ENCODE measurements at regions not wholly inside any gene's neighbourhood (a gene's known extent, or its start where the extent isn't known, plus 50 kb on each side); places are given as distances from the start of the nearest gene placed in this dataset.

DNA sequence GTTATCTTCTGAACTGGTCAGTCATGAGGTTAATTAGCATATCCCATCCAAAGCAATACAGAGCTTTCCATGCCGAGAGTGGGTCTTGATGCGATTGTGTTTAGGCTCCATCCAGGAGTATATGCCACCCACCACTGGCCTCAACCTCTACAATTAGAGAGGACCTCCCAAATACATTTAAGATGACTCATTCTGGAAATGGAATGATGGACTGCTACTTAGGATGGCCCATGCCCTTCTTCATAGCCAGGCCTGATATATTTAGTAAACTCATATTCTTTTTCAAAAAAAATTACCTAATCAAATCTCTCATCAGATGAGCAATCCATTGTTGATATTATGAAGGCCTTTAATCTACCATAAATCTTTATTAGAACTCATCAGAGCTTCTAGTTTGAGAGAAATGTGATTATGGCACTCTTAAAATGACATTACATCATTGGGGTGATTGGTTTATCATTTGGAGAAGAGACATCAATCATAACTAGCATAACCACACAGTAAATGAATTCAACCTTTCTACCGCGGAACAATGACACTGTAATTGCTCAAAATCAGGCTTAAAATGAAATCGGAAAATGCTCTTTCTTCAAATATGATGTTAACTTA lies 414.2 kb upstream of the WWC1 start:
- TF ChIP-seq, protein P1, sequence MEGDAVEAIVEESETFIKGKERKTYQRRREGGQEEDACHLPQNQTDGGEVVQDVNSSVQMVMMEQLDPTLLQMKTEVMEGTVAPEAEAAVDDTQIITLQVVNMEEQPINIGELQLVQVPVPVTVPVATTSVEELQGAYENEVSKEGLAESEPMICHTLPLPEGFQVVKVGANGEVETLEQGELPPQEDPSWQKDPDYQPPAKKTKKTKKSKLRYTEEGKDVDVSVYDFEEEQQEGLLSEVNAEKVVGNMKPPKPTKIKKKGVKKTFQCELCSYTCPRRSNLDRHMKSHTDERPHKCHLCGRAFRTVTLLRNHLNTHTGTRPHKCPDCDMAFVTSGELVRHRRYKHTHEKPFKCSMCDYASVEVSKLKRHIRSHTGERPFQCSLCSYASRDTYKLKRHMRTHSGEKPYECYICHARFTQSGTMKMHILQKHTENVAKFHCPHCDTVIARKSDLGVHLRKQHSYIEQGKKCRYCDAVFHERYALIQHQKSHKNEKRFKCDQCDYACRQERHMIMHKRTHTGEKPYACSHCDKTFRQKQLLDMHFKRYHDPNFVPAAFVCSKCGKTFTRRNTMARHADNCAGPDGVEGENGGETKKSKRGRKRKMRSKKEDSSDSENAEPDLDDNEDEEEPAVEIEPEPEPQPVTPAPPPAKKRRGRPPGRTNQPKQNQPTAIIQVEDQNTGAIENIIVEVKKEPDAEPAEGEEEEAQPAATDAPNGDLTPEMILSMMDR (IDR thresholded peaks at IDR 0.05; ENCODE audit: low read depth, low read length, missing control alignments) = no peak

DNA sequence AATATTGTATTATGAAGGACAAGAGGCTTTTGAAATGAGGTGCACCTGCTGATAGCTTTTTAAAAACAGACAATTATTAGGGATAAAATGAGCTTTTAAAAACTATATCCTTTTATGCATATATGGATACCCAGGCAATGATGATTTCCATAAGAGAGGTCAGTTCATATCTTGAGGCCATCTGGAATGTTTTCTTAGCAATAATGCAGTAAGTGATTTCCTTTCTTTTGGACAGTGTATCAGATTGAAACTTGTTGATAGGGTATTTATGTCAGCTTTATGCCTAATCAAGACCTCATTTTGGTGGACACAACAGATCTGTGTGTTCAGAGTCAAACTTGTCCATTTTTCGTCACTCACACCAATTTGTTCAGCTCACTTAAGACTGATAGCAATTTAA lies 413.5 kb upstream of the WWC1 start:
- TF ChIP-seq, protein P1 (IDR thresholded peaks at IDR 0.05; ENCODE audit: low read depth, low read length, missing control alignments) = no peak
- in situ Hi-C loops (cut with HindIII; ENCODE audit: low sequenced_read_pairs) = no loop called here
- no peak overlapping the region for H3K4me3 ChIP-seq (ENCODE audit: low read depth, low read length)
- no peak for DNase-seq (ENCODE audit: low read depth)

More for the DNA sequence above, 414.2 kb upstream of the WWC1 start:
- no peak for DNase-seq (ENCODE audit: low read depth)
- in situ Hi-C loops (cut with HindIII; ENCODE audit: low sequenced_read_pairs) = no loop called here
- H3K4me3 ChIP-seq (ENCODE audit: low read depth, low read length) = no peak overlapping the region

DNA sequence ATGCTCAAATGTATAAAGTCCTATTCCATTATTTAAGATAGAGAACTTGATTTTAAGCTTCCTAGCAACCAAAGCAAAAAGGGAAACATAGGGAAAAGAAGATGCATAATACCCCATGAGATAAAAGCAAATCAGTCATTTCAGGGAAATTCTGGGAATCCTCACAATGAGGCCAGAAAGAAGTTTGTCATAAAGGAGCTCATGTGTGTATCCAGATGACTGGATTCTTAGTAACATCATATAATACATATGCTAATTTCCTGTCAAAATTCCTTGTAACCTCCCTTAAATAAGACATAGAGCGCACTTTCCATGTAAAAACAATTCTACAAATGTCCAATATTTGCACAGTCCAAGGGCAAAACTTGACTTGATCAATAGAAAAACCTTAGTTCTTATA lies 411.0 kb upstream of the WWC1 start:
- no peak overlapping the region for H3K4me3 ChIP-seq (ENCODE audit: low read depth, low read length)
- in situ Hi-C loops (cut with HindIII; ENCODE audit: low sequenced_read_pairs) = no loop called here
- TF ChIP-seq, protein P1 (IDR thresholded peaks at IDR 0.05; ENCODE audit: low read depth, low read length, missing control alignments) = no peak
- no peak for DNase-seq (ENCODE audit: low read depth)

DNA sequence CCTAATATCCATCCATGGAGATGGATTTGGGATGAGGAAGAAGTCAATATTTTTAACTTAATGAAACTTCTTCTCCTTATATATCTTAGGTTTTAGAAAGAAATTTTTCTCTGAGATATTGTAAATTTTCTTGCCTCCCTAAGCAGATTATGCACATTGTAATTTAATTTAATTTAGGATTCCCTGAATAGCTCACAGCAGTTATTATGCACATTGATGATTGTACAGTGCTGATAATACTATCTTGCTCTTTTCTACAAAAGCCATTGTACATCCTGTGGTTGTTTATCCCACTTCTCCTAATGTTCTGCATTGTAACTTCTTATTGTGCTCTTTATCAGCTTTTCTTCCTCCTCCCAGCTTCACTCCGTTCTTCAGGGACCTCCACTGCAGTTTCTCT lies 410.4 kb upstream of the WWC1 start:
- no peak overlapping the region for H3K4me3 ChIP-seq (ENCODE audit: low read depth, low read length)
- TF ChIP-seq, protein P1 (IDR thresholded peaks at IDR 0.05; ENCODE audit: low read depth, low read length, missing control alignments) = no peak
- no peak for DNase-seq (ENCODE audit: low read depth)
- in situ Hi-C loops (cut with HindIII; ENCODE audit: low sequenced_read_pairs) = no loop called here

DNA sequence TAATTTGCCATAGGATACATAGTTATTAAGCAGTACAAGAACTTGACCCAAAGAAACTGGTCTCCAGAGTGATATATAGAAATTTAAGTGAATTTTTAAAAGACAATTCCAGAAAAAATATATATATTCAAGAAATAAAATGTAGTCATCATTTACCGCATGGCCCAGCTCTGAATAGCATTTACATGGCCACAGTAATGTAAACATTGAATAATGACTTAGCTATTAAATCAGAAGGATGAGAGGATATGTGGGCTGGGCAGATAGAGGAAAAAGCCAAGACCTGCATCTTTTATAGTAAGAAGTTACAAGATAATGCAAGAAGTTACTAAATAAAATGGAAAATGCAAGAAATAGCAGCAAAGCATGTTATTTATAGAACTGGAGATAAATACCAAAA lies 405.2 kb upstream of the WWC1 start:
- H3K4me3 ChIP-seq (ENCODE audit: low read depth, low read length) = no peak overlapping the region
- in situ Hi-C loops (cut with HindIII; ENCODE audit: low sequenced_read_pairs) = no loop called here

DNA sequence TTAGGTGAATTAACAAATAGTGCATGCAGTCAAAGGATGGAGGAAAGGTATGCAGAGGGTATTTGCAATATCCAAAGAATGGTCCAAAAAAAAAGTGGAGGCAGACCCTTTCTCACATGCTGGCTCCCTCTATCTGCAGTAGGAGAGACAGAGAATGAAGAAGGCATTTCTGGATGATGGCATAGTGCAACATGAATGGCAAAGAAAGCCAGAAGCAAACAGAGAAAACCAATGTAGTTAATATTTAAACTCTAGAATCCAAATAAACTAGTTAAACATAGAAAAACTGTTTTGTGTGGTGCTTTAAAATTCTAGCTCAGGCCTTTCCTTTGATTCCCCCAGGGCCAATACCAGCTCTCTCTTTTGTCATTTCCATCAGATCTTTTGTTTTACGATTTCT lies 403.1 kb upstream of the WWC1 start:
- H3K4me3 ChIP-seq (ENCODE audit: low read depth, low read length) = no peak overlapping the region
- no peak for DNase-seq (ENCODE audit: low read depth)
- TF ChIP-seq, protein P1 (IDR thresholded peaks at IDR 0.05; ENCODE audit: low read depth, low read length, missing control alignments) = no peak
- in situ Hi-C loops (cut with HindIII; ENCODE audit: low sequenced_read_pairs) = no loop called here

More for the DNA sequence above, 405.2 kb upstream of the WWC1 start:
- no peak for DNase-seq (ENCODE audit: low read depth)
- TF ChIP-seq, protein P1 (IDR thresholded peaks at IDR 0.05; ENCODE audit: low read depth, low read length, missing control alignments) = no peak

Data from astrocyte of the cerebellum (primary cell).